ENCODE measurements at regions not wholly inside any gene's neighbourhood (a gene's known extent, or its start where the extent isn't known, plus 50 kb on each side); places are given as distances from the start of the nearest gene placed in this dataset.

DNA sequence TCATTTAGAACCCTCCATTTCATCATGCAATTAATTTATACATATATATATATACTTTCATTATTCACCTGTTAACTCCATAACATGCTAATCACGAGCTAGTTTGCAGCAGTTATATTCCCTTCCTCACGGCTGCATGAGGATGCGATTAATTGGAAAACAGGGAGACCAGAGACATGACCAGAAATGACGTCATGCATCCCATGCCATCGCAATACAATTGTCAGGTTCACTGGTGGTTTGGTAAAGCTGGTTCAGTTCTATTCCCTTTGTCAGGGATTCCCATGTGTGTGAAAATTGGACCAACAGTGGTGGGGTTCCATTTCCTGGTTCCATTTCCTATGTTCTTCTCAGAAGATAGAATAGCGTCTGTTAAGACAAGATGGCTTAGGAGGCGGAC, 440.4 kb upstream of the ERCC4 start (continued):
- TF ChIP-seq CTCF (IDR thresholded peaks at IDR 0.05 in 2 of 3, conservative IDR thresholded peaks at IDR 0.05 in 1 of 3; ENCODE audit: borderline replicate concordance in 1 of 3, insufficient read depth in 1 of 3, low read depth in 2 of 3, low read length in 2 of 3), result no peak

DNA sequence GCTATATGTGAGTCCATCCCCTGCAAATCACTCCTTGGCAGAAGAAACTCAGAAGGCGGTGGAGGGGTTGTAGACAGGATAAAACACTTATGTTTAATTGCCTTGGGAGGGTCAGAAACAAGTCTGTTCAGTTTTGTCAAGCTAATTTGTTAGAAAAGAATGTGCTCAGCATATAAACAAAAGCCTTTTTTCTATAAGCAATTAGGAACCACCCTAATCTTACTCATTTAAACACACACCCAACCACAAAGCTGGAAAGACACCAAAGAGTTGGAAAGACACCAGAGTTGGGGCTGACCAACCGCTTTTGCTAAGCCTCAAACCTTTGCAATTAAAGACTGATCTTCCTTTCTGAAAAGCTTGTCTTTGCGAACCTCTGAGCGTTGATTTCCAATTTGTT, 439.2 kb upstream of the ERCC4 start:
- no peak overlapping the region for H3K4me3 ChIP-seq (replicated peaks in 1 of 2; ENCODE audit: low read depth in 1 of 2, low read length in 2 of 2)
- CTCF ChIA-PET, result no interaction called here
- no peaks in the 10 kb centered on the region for H3K27me3 ChIP-seq (ENCODE audit: insufficient read depth, low read length)
- H3K4me2 ChIP-seq (ENCODE audit: low read length), result no peak overlapping the region
- no peaks in the 10 kb centered on the region for H3K4me1 ChIP-seq (ENCODE audit: control insufficient read depth in 1 of 2, insufficient read depth in 2 of 2, low read length in 2 of 2)
- no peaks in the 10 kb centered on the region for H3K79me2 ChIP-seq (ENCODE audit: insufficient read depth, low read length)
- H3K36me3 ChIP-seq (ENCODE audit: control insufficient read depth in 1 of 2, insufficient read depth in 2 of 2, low read length in 2 of 2), result no peaks in the 10 kb centered on the region
- no peak for DNase-seq (ENCODE audit: low read depth, low spot score)
- intact Hi-C loops (cut with micrococcal nuclease), result no loop called here
- H4K20me1 ChIP-seq (ENCODE audit: insufficient read depth), result no peaks in the 10 kb centered on the region
- H3K9me3 ChIP-seq (ENCODE audit: control insufficient read depth in 1 of 2, insufficient read depth in 1 of 2, low read depth in 1 of 2, low read length in 2 of 2), result no peaks in the 10 kb centered on the region
- H2AFZ ChIP-seq (ENCODE audit: low read depth, low read length, poor library complexity, severe bottlenecking), result no peak overlapping the region
- TF ChIP-seq SIN3A (IDR thresholded peaks at IDR 0.05; ENCODE audit: low read depth) (no peak), JUND (IDR thresholded peaks at IDR 0.05) (no peak), YY1 (IDR thresholded peaks at IDR 0.05; ENCODE audit: extremely low read depth, insufficient replicate concordance, low read depth, low read length) (no peak), REST (IDR thresholded peaks at IDR 0.05; ENCODE audit: low read depth) (no peak), SRF (IDR thresholded peaks at IDR 0.05; ENCODE audit: low read depth) (no peak), TCF7L2 (IDR thresholded peaks at IDR 0.05; ENCODE audit: borderline replicate concordance, extremely low read depth, insufficient read depth, insufficient read length) (no peak), ATF3 (IDR thresholded peaks at IDR 0.05) (no peak), CEBPB (IDR thresholded peaks at IDR 0.05; ENCODE audit: low read depth) (no peak), SP1 (IDR thresholded peaks at IDR 0.05; ENCODE audit: low read depth) (no peak), ELF1 (IDR thresholded peaks at IDR 0.05; ENCODE audit: borderline replicate concordance, low read depth) (no peak), POLR2AphosphoS5 (IDR thresholded peaks at IDR 0.05; ENCODE audit: low read depth, low read length) (no peak), ZFX (IDR thresholded peaks at IDR 0.05) (no peak), CTCF (IDR thresholded peaks at IDR 0.05 in 2 of 3, conservative IDR thresholded peaks at IDR 0.05 in 1 of 3; ENCODE audit: borderline replicate concordance in 1 of 3, insufficient read depth in 1 of 3, low read depth in 2 of 3, low read length in 2 of 3) (no peak), RAD21 (IDR thresholded peaks at IDR 0.05; ENCODE audit: low read depth) (no peak)
- TF ChIP-seq, protein P1, sequence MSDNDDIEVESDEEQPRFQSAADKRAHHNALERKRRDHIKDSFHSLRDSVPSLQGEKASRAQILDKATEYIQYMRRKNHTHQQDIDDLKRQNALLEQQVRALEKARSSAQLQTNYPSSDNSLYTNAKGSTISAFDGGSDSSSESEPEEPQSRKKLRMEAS (IDR thresholded peaks at IDR 0.05), result no peak
- RAD21 ChIA-PET (ENCODE audit: low non-redundant PET in 1 of 2, low total read pairs in 2 of 2, uncharacterized antibody in 2 of 2, unreplicated experiment in 2 of 2), result no interaction called here
- POLR2A ChIA-PET, result no interaction called here
- no peak overlapping the region for H3K9ac ChIP-seq (ENCODE audit: low read length)
- no TSS peak for BruUV-seq (replicated peaks)
- no peak overlapping the region for H3K27ac ChIP-seq (ENCODE audit: low read depth, low read length)
- no peaks in the 10 kb centered on the region for H3K9me2 ChIP-seq (ENCODE audit: insufficient read depth)
- no peak for ATAC-seq
